Mesenchymal stem cell (in vitro differentiated cells and primary cell): ENCODE measurements at regions not wholly inside any gene's neighbourhood (a gene's known extent, or its start where the extent isn't known, plus 50 kb on each side); places are given as distances from the start of the nearest gene placed in this dataset.

Experiments used
- DNase-seq: peaks from one replicate; pipeline ENCODE4 v3.0.0-alpha.2; 2013
- H2AFZ ChIP-seq: one replicate; pipeline ENCODE4 v1.6.1; 2013; ENCODE audit warnings: low read depth, mild to moderate bottlenecking, control low read depth, inconsistent platforms, low read length, moderate library complexity
- H2AK5ac ChIP-seq: 2 replicates; pipeline ENCODE4 v1.6.1; 2013; ENCODE audit warnings: low read length, moderate library complexity, mild to moderate bottlenecking, inconsistent platforms; ENCODE audit not compliant: severe bottlenecking
- H2BK120ac ChIP-seq: one replicate; pipeline ENCODE4 v1.6.1; 2013; ENCODE audit warnings: low read depth, mild to moderate bottlenecking, inconsistent platforms, low read length, moderate library complexity
- H2BK12ac ChIP-seq, 2 experiments: one replicate each; pipeline ENCODE4 v1.6.1; 2013; ENCODE audit warnings: inconsistent platforms in 2 of 2, low read length in 2 of 2, mild to moderate bottlenecking in 2 of 2, moderate library complexity in 2 of 2, control low read depth in 1 of 2
- H2BK15ac ChIP-seq: one replicate; pipeline ENCODE4 v1.6.1; 2013; ENCODE audit warnings: mild to moderate bottlenecking, low read depth, inconsistent platforms; ENCODE audit not compliant: poor library complexity, severe bottlenecking
- H2BK5ac ChIP-seq: 2 replicates; pipeline ENCODE4 v1.6.1; 2013; ENCODE audit warnings: low read depth, mild to moderate bottlenecking, low read length, control low read depth, inconsistent platforms; ENCODE audit not compliant: poor library complexity, severe bottlenecking
- H3K14ac ChIP-seq, 2 experiments: one replicate each; pipeline ENCODE4 v1.6.1; 2013; ENCODE audit warnings: inconsistent platforms in 2 of 2, low read length in 2 of 2, control low read depth in 1 of 2, mild to moderate bottlenecking in 1 of 2, moderate library complexity in 1 of 2
- H3K18ac ChIP-seq, 2 experiments: one replicate each; pipeline ENCODE4 v1.6.1; 2013; ENCODE audit warnings: inconsistent platforms in 2 of 2, low read length in 2 of 2, control low read depth in 1 of 2, low read depth in 1 of 2, mild to moderate bottlenecking in 1 of 2
- H3K23ac ChIP-seq, 2 experiments: one replicate each; pipeline ENCODE4 v1.6.1; 2013; ENCODE audit warnings: inconsistent platforms in 2 of 2, low read length in 2 of 2, mild to moderate bottlenecking in 2 of 2, moderate library complexity in 2 of 2, control low read depth in 1 of 2
- H3K27ac ChIP-seq: 2 replicates; pipeline ENCODE4 v1.5.1; 2013; ENCODE audit warnings: mild to moderate bottlenecking, moderate library complexity, low read length, control low read depth, inconsistent platforms; ENCODE audit not compliant: poor library complexity, severe bottlenecking
- H3K27me3 ChIP-seq, 2 experiments: 2 replicates each; pipeline versions ENCODE4 v1.6.1 to v1.7.0; 2013; ENCODE audit warnings: low read length in 2 of 2, mild to moderate bottlenecking in 2 of 2, moderate library complexity in 2 of 2, control low read depth in 1 of 2, inconsistent platforms in 1 of 2; ENCODE audit not compliant: control insufficient read depth in 1 of 2, insufficient read depth in 1 of 2
- H3K36me3 ChIP-seq, 2 experiments: 2 replicates each; pipeline versions ENCODE4 v1.6.1 to v1.7.0; 2013; ENCODE audit warnings: low read length in 2 of 2, control low read depth in 1 of 2, inconsistent platforms in 1 of 2, low read depth in 1 of 2, mild to moderate bottlenecking in 1 of 2; ENCODE audit not compliant: insufficient read depth in 2 of 2, control insufficient read depth in 1 of 2
- H3K4ac ChIP-seq, 2 experiments: one replicate each; pipeline ENCODE4 v1.6.1; 2013; ENCODE audit warnings: inconsistent platforms in 2 of 2, low read length in 2 of 2, mild to moderate bottlenecking in 2 of 2, moderate library complexity in 2 of 2, control low read depth in 1 of 2, low read depth in 1 of 2
- H3K4me1 ChIP-seq: 2 replicates; pipeline ENCODE4 v1.6.1; 2013; ENCODE audit warnings: low read depth, low read length, control low read depth; ENCODE audit not compliant: control insufficient read depth, insufficient read depth
- H3K4me2 ChIP-seq: 2 replicates; pipeline ENCODE4 v1.6.1; 2013; ENCODE audit warnings: low read length, mild to moderate bottlenecking, inconsistent platforms; ENCODE audit not compliant: poor library complexity, severe bottlenecking
- H3K4me3 ChIP-seq, 2 experiments: 2 replicates each; pipeline versions ENCODE4 v1.5.1 to v1.7.0; 2013; ENCODE audit warnings: low read length in 2 of 2, mild to moderate bottlenecking in 2 of 2, control low read depth in 1 of 2, low read depth in 1 of 2; ENCODE audit not compliant: insufficient read depth in 1 of 2
- H3K79me1 ChIP-seq: replicated peaks from 2 replicates; pipeline ENCODE4 v1.6.1; 2013; ENCODE audit warnings: mild to moderate bottlenecking, control low read depth, low read length, inconsistent platforms; ENCODE audit not compliant: poor library complexity, severe bottlenecking
- H3K9ac ChIP-seq: 2 replicates; pipeline ENCODE4 v1.7.0; 2013; ENCODE audit warnings: mild to moderate bottlenecking, low read length, moderate library complexity
- H3K9me3 ChIP-seq: 2 replicates; pipeline ENCODE4 v1.7.0; 2013; ENCODE audit warnings: mild to moderate bottlenecking, low read length; ENCODE audit not compliant: control insufficient read depth
- H4K8ac ChIP-seq: one replicate; pipeline ENCODE4 v1.6.1; 2013; ENCODE audit warnings: inconsistent platforms, mild to moderate bottlenecking, low read length, moderate library complexity
- H4K91ac ChIP-seq: one replicate; pipeline ENCODE4 v1.6.1; 2013; ENCODE audit warnings: mild to moderate bottlenecking, low read length, inconsistent platforms
- WGBS: methylation state at CpG from one replicate; pipeline ENCODE4 v1.1.7; 2013; ENCODE audit warnings: mixed read lengths; 5-methylcytosine and 5-hydroxymethylcytosine counted together

DNA sequence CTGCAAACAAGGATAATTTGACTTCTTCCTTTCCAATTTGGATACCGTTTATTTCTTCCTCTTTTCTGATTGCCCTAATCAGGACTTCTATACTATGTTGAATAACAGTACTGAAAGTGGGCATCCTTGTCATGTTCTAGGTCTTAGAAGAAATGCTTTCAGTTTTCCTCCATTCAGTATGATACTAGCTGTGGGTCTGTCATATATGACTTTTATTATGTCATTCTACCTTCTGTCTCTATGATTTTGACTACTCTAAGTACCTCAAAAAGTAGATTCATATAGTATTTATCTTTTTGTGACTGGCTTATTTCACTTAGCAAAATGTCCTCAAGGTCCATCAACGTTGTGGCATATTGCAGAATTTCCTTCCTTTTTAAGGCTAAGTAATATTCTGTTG is 111.5 kb upstream of the RBBP6 start:
- no peak overlapping the region for H2BK120ac ChIP-seq
- no peak overlapping the region for H2BK15ac ChIP-seq
- DNase-seq: no peak
- no peaks in the 10 kb centered on the region for H3K9me3 ChIP-seq
- H4K91ac ChIP-seq: no peak overlapping the region
- no peaks in the 10 kb centered on the region for H3K36me3 ChIP-seq
- H3K4me2 ChIP-seq: no peak overlapping the region
- H3K27me3 ChIP-seq: no peaks in the 10 kb centered on the region
- no peak overlapping the region for H2AK5ac ChIP-seq
- no peak overlapping the region for H3K27ac ChIP-seq
- H2BK5ac ChIP-seq: no peak overlapping the region
- no peak overlapping the region for H2BK12ac ChIP-seq
- no peaks in the 10 kb centered on the region for H3K79me1 ChIP-seq
- H3K4me3 ChIP-seq: no peak overlapping the region
- H3K9ac ChIP-seq: no peak overlapping the region
- H3K14ac ChIP-seq: no peak overlapping the region
- 60% methylated on average over 1 of the region's 2 CpGs for WGBS
- no peak overlapping the region for H2AFZ ChIP-seq
- H3K23ac ChIP-seq: no peak overlapping the region
- H4K8ac ChIP-seq: no peak overlapping the region
- H3K4me1 ChIP-seq: no peaks in the 10 kb centered on the region
- H3K18ac ChIP-seq: no peak overlapping the region
- H3K4ac ChIP-seq: no peak overlapping the region

- Histone ChIP-seq H2BK120ac (no peak overlapping the region), H3K27me3 (no peaks in the 10 kb centered on the region), H3K9ac (no peak overlapping the region), H3K36me3 (no peaks in the 10 kb centered on the region), H2BK5ac (no peak overlapping the region), H3K27ac (no peak overlapping the region), H3K23ac (no peak overlapping the region), H4K8ac (no peak overlapping the region), H2BK12ac (no peak overlapping the region), H2AFZ (no peak overlapping the region), H3K4ac (no peak overlapping the region), H3K4me2 (no peak overlapping the region), H2BK15ac (no peak overlapping the region), H3K4me1 (no peaks in the 10 kb centered on the region), H3K14ac (no peak overlapping the region), H4K91ac (no peak overlapping the region), H2AK5ac (no peak overlapping the region), H3K4me3 (no peak overlapping the region), H3K9me3 (no peaks in the 10 kb centered on the region), H3K18ac (no peak overlapping the region), H3K79me1 (no peaks in the 10 kb centered on the region)
- DNase-seq: no peak
- WGBS: 61% methylated on average over 2 of the region's 2 CpGs
Observed at GRCh38 chr16:24428756-24429155, 110.6 kb upstream of the RBBP6 start.

- H3K9me3 ChIP-seq: no peaks in the 10 kb centered on the region
- no peak overlapping the region for H2BK12ac ChIP-seq
- H4K8ac ChIP-seq: no peak overlapping the region
- no peak overlapping the region for H3K4me3 ChIP-seq
- H3K4me1 ChIP-seq: no peaks in the 10 kb centered on the region
- 39% methylated on average over 6 of the region's 6 CpGs for WGBS
- H3K36me3 ChIP-seq: no peaks in the 10 kb centered on the region
- H3K4me2 ChIP-seq: no peak overlapping the region
- no peak overlapping the region for H4K91ac ChIP-seq
- H2BK15ac ChIP-seq: no peak overlapping the region
- no peak overlapping the region for H2AFZ ChIP-seq
- no peak overlapping the region for H2BK5ac ChIP-seq
- no peak for DNase-seq
- no peak overlapping the region for H3K14ac ChIP-seq
- no peak overlapping the region for H2AK5ac ChIP-seq
- H3K9ac ChIP-seq: no peak overlapping the region
- no peaks in the 10 kb centered on the region for H3K79me1 ChIP-seq
- no peak overlapping the region for H3K4ac ChIP-seq
- no peak overlapping the region for H2BK120ac ChIP-seq
- no peak overlapping the region for H3K23ac ChIP-seq
- no peaks in the 10 kb centered on the region for H3K27me3 ChIP-seq
- no peak overlapping the region for H3K18ac ChIP-seq
- no peak overlapping the region for H3K27ac ChIP-seq
Observed at GRCh38 chr16:24430954-24431760, 108.2 kb upstream of the RBBP6 start.

DNA sequence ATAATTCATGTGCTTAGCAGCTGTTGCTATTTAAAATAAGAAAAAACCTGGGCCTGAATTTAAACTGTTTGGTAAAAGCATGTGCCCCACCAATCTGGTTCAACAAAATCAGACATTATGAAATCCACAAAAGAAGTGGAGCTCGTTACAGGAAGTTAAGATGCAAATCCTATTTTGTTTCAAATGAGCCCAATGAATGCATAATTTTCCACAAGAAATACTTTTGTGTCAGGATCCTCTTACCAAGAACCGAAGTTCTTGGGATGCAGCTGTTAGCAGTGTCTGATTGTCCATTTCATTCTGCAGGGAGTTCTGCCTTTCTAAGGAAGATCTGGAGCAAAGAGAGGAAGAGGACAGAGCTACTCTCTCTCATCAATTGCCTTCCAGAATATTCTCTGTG is 105.7 kb upstream of the RBBP6 start:
- H3K9ac ChIP-seq: no peak overlapping the region
- H3K4ac ChIP-seq: no peak overlapping the region
- WGBS: 75% methylated on average over 2 of the region's 2 CpGs
- no peaks in the 10 kb centered on the region for H3K79me1 ChIP-seq
- H4K91ac ChIP-seq: no peak overlapping the region
- no peak for DNase-seq
- no peak overlapping the region for H2BK120ac ChIP-seq
- H3K23ac ChIP-seq: no peak overlapping the region
- no peak overlapping the region for H2AFZ ChIP-seq
- H3K4me1 ChIP-seq: no peaks in the 10 kb centered on the region
- H3K27ac ChIP-seq: no peak overlapping the region
- H3K18ac ChIP-seq: no peak overlapping the region
- H3K9me3 ChIP-seq: no peaks in the 10 kb centered on the region
- no peak overlapping the region for H3K14ac ChIP-seq
- no peak overlapping the region for H4K8ac ChIP-seq
- H2BK12ac ChIP-seq: no peak overlapping the region
- no peaks in the 10 kb centered on the region for H3K36me3 ChIP-seq
- H3K27me3 ChIP-seq: no peaks in the 10 kb centered on the region
- no peak overlapping the region for H2AK5ac ChIP-seq
- H3K4me3 ChIP-seq: no peak overlapping the region
- no peak overlapping the region for H2BK15ac ChIP-seq
- H3K4me2 ChIP-seq: no peak overlapping the region
- H2BK5ac ChIP-seq: no peak overlapping the region
